Fibroblast of the aortic adventitia (primary cell): ENCODE measurements at regions not wholly inside any gene's neighbourhood (a gene's known extent, or its start where the extent isn't known, plus 50 kb on each side); places are given as distances from the start of the nearest gene placed in this dataset.

ENCODE experiments used
- DNase-seq: peaks from one replicate; pipeline ENCODE4 v3.0.0-alpha.2; 2010; ENCODE audit warnings: low read depth
- H3K4me3 ChIP-seq: 2 replicates; pipeline ENCODE4 v1.5.1; 2011; ENCODE audit warnings: low read depth, mild to moderate bottlenecking, control low read depth, low read length, moderate library complexity
- CTCF ChIP-seq: IDR thresholded peaks from 2 replicates; pipeline ENCODE4 v1.5.1; 2011; ENCODE audit warnings: mild to moderate bottlenecking, low read length, control low read depth, inconsistent platforms; ENCODE audit not compliant: insufficient read depth

- no peak for TF ChIP-seq CTCF
- no peak overlapping the region for H3K4me3 ChIP-seq
- no peak for DNase-seq
Observed at GRCh38 chr14:27367345-27367744, 769.5 kb upstream of the NOVA1 start.

GRCh38 chr14:27370074-27370473 is 772.2 kb upstream of the NOVA1 start:
- TF ChIP-seq CTCF: no peak
- DNase-seq: no peak
- no peak overlapping the region for H3K4me3 ChIP-seq

- TF ChIP-seq CTCF: no peak
- no peak for DNase-seq
- no peak overlapping the region for H3K4me3 ChIP-seq
Observed at GRCh38 chr14:27370775-27371174, 772.9 kb upstream of the NOVA1 start.

- no peak for TF ChIP-seq CTCF
- no peak for DNase-seq
- no peak overlapping the region for H3K4me3 ChIP-seq
Observed at GRCh38 chr14:27371209-27371608, 773.4 kb upstream of the NOVA1 start.

GRCh38 chr14:27371868-27372267 is 774.0 kb upstream of the NOVA1 start:
- no peak for TF ChIP-seq CTCF
- DNase-seq: no peak
- H3K4me3 ChIP-seq: no peak overlapping the region

- DNase-seq: no peak
- TF ChIP-seq CTCF: no peak
Observed at GRCh38 chr14:27372771-27373170, 774.9 kb upstream of the NOVA1 start.

GRCh38 chr14:27384124-27384523 is 786.3 kb upstream of the NOVA1 start:
- TF ChIP-seq CTCF: no peak
- H3K4me3 ChIP-seq: no peak overlapping the region
- DNase-seq: no peak

More at GRCh38 chr14:27372771-27373170, 774.9 kb upstream of the NOVA1 start:
- no peak overlapping the region for H3K4me3 ChIP-seq
